Lung (tissue), 11 donors: ENCODE measurements at regions not wholly inside any gene's neighbourhood (a gene's known extent, or its start where the extent isn't known, plus 50 kb on each side); places are given as distances from the start of the nearest gene placed in this dataset.

Experiments
- ATAC-seq: fragments of 200-7000 bp; cut with Tn5 transposase; one replicate; pipeline ENCODE4 v1.9.1; 2020; ENCODE audit warnings: moderate number of reproducible peaks; ENCODE audit not compliant: insufficient read depth, low FRiP score
- DNase-seq, 3 donors: peaks; one replicate each; pipeline ENCODE4 v3.0.0-alpha.2; 2013 to 2017
- H3K27ac ChIP-seq, 2 donors: one replicate each; pipeline ENCODE4 v1.5.1; 2013; ENCODE audit warnings: mild to moderate bottlenecking in 2 of 2, moderate library complexity in 2 of 2, control low read depth in 1 of 2, inconsistent platforms in 1 of 2, low read depth in 1 of 2, low read length in 1 of 2
- H3K27me3 ChIP-seq, 3 donors: one replicate each; pipeline ENCODE4 v1.5.1; 2013; ENCODE audit warnings: low read length in 2 of 3; ENCODE audit not compliant: control insufficient read depth in 3 of 3, insufficient read depth in 3 of 3
- H3K36me3 ChIP-seq, 4 donors: one replicate each; pipeline ENCODE4 v1.5.1; 2013; ENCODE audit warnings: low read length in 4 of 4, mild to moderate bottlenecking in 1 of 4, moderate library complexity in 1 of 4; ENCODE audit not compliant: control insufficient read depth in 4 of 4, insufficient read depth in 4 of 4
- H3K4me1 ChIP-seq, 5 donors: one replicate each; pipeline ENCODE4 v1.5.1; 2013; ENCODE audit warnings: low read length in 5 of 5, mild to moderate bottlenecking in 2 of 5, moderate library complexity in 1 of 5; ENCODE audit not compliant: control insufficient read depth in 5 of 5, insufficient read depth in 5 of 5
- H3K4me3 ChIP-seq: one replicate; pipeline ENCODE4 v1.5.1; 2013; ENCODE audit warnings: mild to moderate bottlenecking, control low read depth, moderate library complexity
- H3K9ac ChIP-seq, 2 donors: one replicate each; pipeline ENCODE4 v1.5.1; 2013; ENCODE audit warnings: low read length in 2 of 2, control low read depth in 1 of 2; ENCODE audit not compliant: insufficient read depth in 1 of 2
- H3K9me3 ChIP-seq, 4 donors: one replicate each; pipeline ENCODE4 v1.5.1; 2013; ENCODE audit warnings: low read length in 3 of 4, mild to moderate bottlenecking in 1 of 4, moderate library complexity in 1 of 4; ENCODE audit not compliant: control insufficient read depth in 4 of 4, insufficient read depth in 3 of 4
- WGBS, 2 donors: extraction: QIAGEN DNeasy Blood & Tissue Kit; methylation state at CpG; one replicate each; pipeline ENCODE4 v1.1.7; 2013; 5-methylcytosine and 5-hydroxymethylcytosine counted together
- TF ChIP-seq, protein P1 (sequence below): IDR thresholded peaks from 2 replicates; pipeline ENCODE4 v1.5.1; 2012; ENCODE audit warnings: mild to moderate bottlenecking; ENCODE audit errors: control extremely low read depth, extremely low read depth
- donor health status: control.
- donor health status: control.
- donor health status: Bipolar disorder and iron deficiency.
- donor health status: healthy.
- donor health status: DM: yes; HTN: yes; CAD: no.

DNA sequence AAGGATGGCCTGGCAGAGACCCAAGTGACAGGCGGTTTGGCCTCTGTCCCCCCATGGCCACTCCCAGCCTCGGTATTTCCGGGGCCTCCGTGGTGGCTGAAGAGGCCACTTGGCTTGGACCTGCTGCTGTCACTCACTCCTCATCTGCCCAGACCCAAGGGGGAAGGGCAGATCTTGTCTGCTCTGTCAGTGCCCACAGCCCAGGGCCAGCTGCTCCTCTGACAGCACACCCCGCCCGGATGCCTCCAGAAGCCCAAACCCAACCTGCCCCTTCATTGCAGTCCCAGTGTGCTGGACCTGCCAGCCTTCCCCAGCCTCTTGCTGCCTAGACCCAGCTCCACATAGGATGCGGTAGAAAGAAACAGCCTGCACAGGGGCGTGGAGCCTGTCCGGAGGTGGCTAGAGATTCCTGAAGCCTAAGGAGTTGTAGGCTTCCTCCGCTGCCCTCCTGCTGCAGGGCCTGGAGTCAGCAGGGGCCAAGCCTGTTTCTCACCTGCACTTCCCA is 52.0 kb downstream of the MAGEF1 start:
- Histone ChIP-seq H3K4me3 (no peak overlapping the region), H3K9me3 (no peaks in the 10 kb centered on the region), H3K36me3 (no peaks in the 10 kb centered on the region), H3K4me1 (peaks cover 0 to 32% (median 11%) of the 10 kb centered on the region in 5 donors), H3K27me3 (no peaks in the 10 kb centered on the region), H3K27ac (no peak overlapping the region), H3K9ac (no peak overlapping the region)
- ATAC-seq: no peak
- 65 to 79% methylated on average over 10 of the region's 10 CpGs for WGBS, 2 donors
- peak in 1 of 3 donors; percentile 43 for DNase-seq
- TF ChIP-seq, protein P1, sequence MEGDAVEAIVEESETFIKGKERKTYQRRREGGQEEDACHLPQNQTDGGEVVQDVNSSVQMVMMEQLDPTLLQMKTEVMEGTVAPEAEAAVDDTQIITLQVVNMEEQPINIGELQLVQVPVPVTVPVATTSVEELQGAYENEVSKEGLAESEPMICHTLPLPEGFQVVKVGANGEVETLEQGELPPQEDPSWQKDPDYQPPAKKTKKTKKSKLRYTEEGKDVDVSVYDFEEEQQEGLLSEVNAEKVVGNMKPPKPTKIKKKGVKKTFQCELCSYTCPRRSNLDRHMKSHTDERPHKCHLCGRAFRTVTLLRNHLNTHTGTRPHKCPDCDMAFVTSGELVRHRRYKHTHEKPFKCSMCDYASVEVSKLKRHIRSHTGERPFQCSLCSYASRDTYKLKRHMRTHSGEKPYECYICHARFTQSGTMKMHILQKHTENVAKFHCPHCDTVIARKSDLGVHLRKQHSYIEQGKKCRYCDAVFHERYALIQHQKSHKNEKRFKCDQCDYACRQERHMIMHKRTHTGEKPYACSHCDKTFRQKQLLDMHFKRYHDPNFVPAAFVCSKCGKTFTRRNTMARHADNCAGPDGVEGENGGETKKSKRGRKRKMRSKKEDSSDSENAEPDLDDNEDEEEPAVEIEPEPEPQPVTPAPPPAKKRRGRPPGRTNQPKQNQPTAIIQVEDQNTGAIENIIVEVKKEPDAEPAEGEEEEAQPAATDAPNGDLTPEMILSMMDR: no peak

DNA sequence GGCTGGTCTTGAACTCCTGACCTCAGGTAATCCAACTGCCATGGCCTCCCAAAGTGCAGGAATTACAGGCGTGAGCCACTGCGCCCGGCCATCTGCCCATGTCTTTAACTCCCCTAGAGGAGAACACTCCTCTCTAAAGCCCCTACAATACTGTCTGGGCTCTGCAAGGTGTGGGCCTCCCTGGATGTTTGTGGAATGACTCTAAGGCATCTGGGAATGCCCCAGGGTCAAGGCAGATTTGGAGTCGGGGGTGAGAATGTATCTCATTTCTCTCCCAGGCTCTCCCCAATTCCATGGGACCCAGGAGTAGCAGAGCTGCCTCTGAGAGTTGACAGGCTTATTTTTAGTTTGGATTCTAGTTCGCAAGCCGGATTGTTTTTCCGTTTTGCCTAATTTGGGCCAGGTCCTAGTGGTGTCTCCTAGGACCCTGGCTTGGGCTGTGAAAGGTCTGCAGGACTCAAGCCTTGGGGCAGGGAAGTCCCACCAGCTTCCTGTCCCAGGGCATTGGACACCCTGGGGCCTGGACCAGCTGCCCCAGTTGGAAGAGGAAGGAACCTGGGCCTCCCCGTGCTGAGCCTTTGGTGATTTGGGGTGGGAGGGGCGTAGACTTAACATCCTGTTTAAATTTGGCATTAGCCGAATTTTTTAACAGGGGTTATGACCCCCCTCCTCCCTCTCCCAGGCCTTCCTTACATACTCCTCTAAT is 53.5 kb downstream of the MAGEF1 start:
- Histone ChIP-seq H3K27me3 (no peaks in the 10 kb centered on the region), H3K9me3 (no peaks in the 10 kb centered on the region), H3K9ac (no peak overlapping the region), H3K4me1 (peaks cover 0 to 32% (median 11%) of the 10 kb centered on the region in 5 donors), H3K4me3 (no peak overlapping the region), H3K27ac (no peak overlapping the region), H3K36me3 (no peaks in the 10 kb centered on the region)
- TF ChIP-seq, protein P1: no peak
- DNase-seq (peak in 1 of 3 donors; percentile 34), ATAC-seq (no peak)
- 65 to 71% methylated on average over 10 of the region's 10 CpGs for WGBS, 2 donors

DNA sequence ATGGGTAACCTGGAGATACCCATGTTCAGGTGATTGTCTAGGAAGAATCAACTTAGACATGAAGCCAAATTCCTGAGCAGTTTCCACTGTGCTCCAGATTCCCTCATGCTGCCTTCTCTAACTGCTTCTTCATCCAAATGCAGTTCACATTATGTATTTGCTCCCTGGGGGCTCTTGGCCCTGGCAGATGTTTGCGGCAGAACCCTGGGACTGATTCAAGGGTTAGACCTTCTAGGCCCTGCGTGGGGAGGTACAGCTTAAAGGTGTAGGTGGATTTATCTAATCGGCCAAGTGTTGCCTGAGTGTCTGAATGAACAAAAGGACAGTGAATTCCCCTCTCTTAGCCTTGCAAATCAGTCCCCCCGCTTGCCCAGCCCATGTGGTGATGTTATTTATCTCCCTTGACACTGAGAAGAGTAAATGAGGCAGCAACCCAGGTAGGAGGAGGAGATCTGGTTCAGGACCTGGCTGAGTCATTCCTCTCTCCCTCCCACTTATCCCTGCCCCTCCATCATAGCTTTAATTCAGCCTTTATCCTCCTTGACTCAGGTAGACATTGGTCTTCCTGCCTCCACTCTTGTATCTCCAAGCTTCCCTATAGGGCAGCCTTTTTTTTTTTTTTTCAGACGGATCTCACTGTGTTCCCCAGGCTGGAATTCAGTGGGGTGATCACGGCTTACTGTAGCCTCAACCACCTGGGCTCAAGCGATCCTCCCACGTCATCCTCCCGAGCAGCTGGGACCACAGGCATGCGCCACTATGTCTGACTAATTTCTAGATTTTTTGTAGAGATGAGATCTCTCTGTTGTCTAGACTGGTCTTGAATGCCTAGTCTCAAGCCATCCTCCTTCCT is 54.8 kb downstream of the MAGEF1 start:
- no peak for ATAC-seq
- Histone ChIP-seq H3K9ac (peak overlapping the region in 1 of 2 donors; percentile 13), H3K4me3 (no peak overlapping the region), H3K27me3 (no peaks in the 10 kb centered on the region), H3K36me3 (no peaks in the 10 kb centered on the region), H3K4me1 (peaks cover 0 to 29% (median 11%) of the 10 kb centered on the region in 5 donors), H3K27ac (no peak overlapping the region), H3K9me3 (no peaks in the 10 kb centered on the region)
- TF ChIP-seq, protein P1: no peak
- no peak for DNase-seq
- WGBS, 2 donors: 87 to 98% methylated on average over 10 of the region's 10 CpGs
